HepG2 (cell line): ENCODE measurements at regions not wholly inside any gene's neighbourhood (a gene's known extent, or its start where the extent isn't known, plus 50 kb on each side); places are given as distances from the start of the nearest gene placed in this dataset.

Experiments used
- BRCA1 ChIP-seq: sonication (generic); formaldehyde crosslinking; IDR thresholded peaks from 2 replicates; pipeline ENCODE4 v1.4.0; 2020; ENCODE audit warnings: missing genetic modification reagents
- FOXO1 ChIP-seq: sonication (generic); formaldehyde crosslinking; IDR thresholded peaks from 2 replicates; pipeline ENCODE4 v1.4.0; 2020; ENCODE audit warnings: missing genetic modification reagents
- GTF2F1 ChIP-seq: fragments of 150-350 bp; IDR thresholded peaks from 2 replicates; pipeline ENCODE4 v1.6.1; 2014; ENCODE audit warnings: low read length
- LCORL ChIP-seq, 2 experiments: fragments of 450-650 bp in 1 of 2; sonication (generic) in 1 of 2; formaldehyde crosslinking in 1 of 2; IDR thresholded peaks; 2 replicates each; pipeline versions ENCODE4 v1.5.0 to v1.6.1; 2017 to 2020; ENCODE audit warnings: antibody characterized with exemption in 1 of 2, missing genetic modification reagents in 1 of 2
- MED13 ChIP-seq: sonication (generic); formaldehyde crosslinking; IDR thresholded peaks from 2 replicates; pipeline ENCODE4 v1.5.0; 2020; ENCODE audit warnings: missing genetic modification reagents
- MIER3 ChIP-seq: IDR thresholded peaks from 2 replicates; pipeline ENCODE4 v1.6.1; 2016; ENCODE audit warnings: missing compliant biosample characterization, borderline replicate concordance
- NBN ChIP-seq: fragments of 450-650 bp; conservative IDR thresholded peaks from 2 replicates; pipeline ENCODE4 v1.6.1; 2017
- NONO ChIP-seq, 2 experiments: fragments of 450-650 bp in 1 of 2; sonication (generic) in 1 of 2; formaldehyde crosslinking in 1 of 2; IDR thresholded peaks in 1 of 2; conservative IDR thresholded peaks in 1 of 2; 2 replicates each; pipeline versions ENCODE4 v1.6.1 to v1.8.0; 2017 to 2022; ENCODE audit warnings: mild to moderate bottlenecking in 1 of 2, missing genetic modification reagents in 1 of 2, moderate library complexity in 1 of 2
- PAWR ChIP-seq: sonication (generic); formaldehyde crosslinking; IDR thresholded peaks from 2 replicates; pipeline ENCODE4 v1.4.0; 2020; ENCODE audit warnings: missing genetic modification reagents, mild to moderate bottlenecking, borderline replicate concordance
- POLR2A ChIP-seq, 2 experiments: IDR thresholded peaks; 2 replicates each; pipeline ENCODE4 v1.6.1; 2011; ENCODE audit warnings: low read depth in 2 of 2, low read length in 2 of 2, mild to moderate bottlenecking in 1 of 2, moderate library complexity in 1 of 2; ENCODE audit not compliant: insufficient read depth in 1 of 2
- RBAK ChIP-seq: sonication (generic); formaldehyde crosslinking; IDR thresholded peaks from 2 replicates; pipeline ENCODE4 v1.5.1; 2020; ENCODE audit warnings: mild to moderate bottlenecking, missing genetic modification reagents
- RFXAP ChIP-seq: sonication (generic); formaldehyde crosslinking; IDR thresholded peaks from 2 replicates; pipeline ENCODE4 v1.4.0; 2020; ENCODE audit warnings: missing genetic modification reagents, borderline replicate concordance
- SALL1 ChIP-seq: sonication (generic); formaldehyde crosslinking; IDR thresholded peaks from 2 replicates; pipeline ENCODE4 v1.8.0; 2022; ENCODE audit warnings: mild to moderate bottlenecking, missing genetic modification reagents
- SETDB1 ChIP-seq: sonication (generic); formaldehyde crosslinking; IDR thresholded peaks from 2 replicates; pipeline ENCODE4 v1.5.1; 2020; ENCODE audit warnings: missing genetic modification reagents, mild to moderate bottlenecking, borderline replicate concordance
- STAG1 ChIP-seq: sonication (generic); formaldehyde crosslinking; IDR thresholded peaks from 2 replicates; pipeline ENCODE4 v1.4.0; 2020; ENCODE audit warnings: missing genetic modification reagents
- TCF12 ChIP-seq, 2 experiments: fragments of 450-650 bp in 1 of 2; sonication (generic) in 1 of 2; formaldehyde crosslinking in 1 of 2; IDR thresholded peaks; 2 replicates each; pipeline versions ENCODE4 v1.6.1 to v1.8.0; 2017 to 2022; ENCODE audit warnings: antibody characterized with exemption in 1 of 2, mild to moderate bottlenecking in 1 of 2, missing genetic modification reagents in 1 of 2, moderate library complexity in 1 of 2
- TEF ChIP-seq: sonication (generic); formaldehyde crosslinking; IDR thresholded peaks from 2 replicates; pipeline ENCODE4 v1.5.0; 2020; ENCODE audit warnings: missing genetic modification reagents
- ZBTB21 ChIP-seq: sonication (generic); formaldehyde crosslinking; IDR thresholded peaks from 2 replicates; pipeline ENCODE4 v1.4.0; 2020; ENCODE audit warnings: missing genetic modification reagents
- ZBTB42 ChIP-seq: sonication (generic); formaldehyde crosslinking; IDR thresholded peaks from 2 replicates; pipeline ENCODE4 v1.5.0; 2020; ENCODE audit warnings: mild to moderate bottlenecking, missing genetic modification reagents
- ZFP41 ChIP-seq: sonication (generic); formaldehyde crosslinking; IDR thresholded peaks from 2 replicates; pipeline ENCODE4 v1.4.0; 2020; ENCODE audit warnings: mild to moderate bottlenecking, missing genetic modification reagents, borderline replicate concordance
- ZMYM4 ChIP-seq: sonication (generic); formaldehyde crosslinking; IDR thresholded peaks from 2 replicates; pipeline ENCODE4 v1.8.1; 2023; ENCODE audit warnings: mild to moderate bottlenecking, missing genetic modification reagents
- ZNF546 ChIP-seq: sonication (generic); formaldehyde crosslinking; conservative IDR thresholded peaks from 2 replicates; pipeline ENCODE4 v1.8.1; 2023; ENCODE audit warnings: mild to moderate bottlenecking, missing genetic modification reagents
- ZNF639 ChIP-seq: conservative IDR thresholded peaks from 2 replicates; pipeline ENCODE4 v1.6.1; 2018; ENCODE audit warnings: missing genetic modification reagents
- ZNF652 ChIP-seq: IDR thresholded peaks from 2 replicates; pipeline ENCODE4 v1.6.1; 2016; ENCODE audit warnings: low read depth, borderline replicate concordance
- ZNF792 ChIP-seq: IDR thresholded peaks from 2 replicates; pipeline ENCODE4 v1.6.1; 2016
- TF ChIP-seq, protein P1 (sequence below): sonication (generic); formaldehyde crosslinking; IDR thresholded peaks from 2 replicates; pipeline ENCODE4 v1.5.1; 2020; ENCODE audit warnings: mild to moderate bottlenecking, missing genetic modification reagents, moderate library complexity
- TF ChIP-seq, protein P2 (sequence below): IDR thresholded peaks from 2 replicates; pipeline ENCODE4 v1.6.1; 2016; ENCODE audit warnings: mild to moderate bottlenecking
- TF ChIP-seq, protein P3 (sequence below): sonication (generic); formaldehyde crosslinking; IDR thresholded peaks from 2 replicates; pipeline ENCODE4 v1.4.0; 2020; ENCODE audit warnings: missing genetic modification reagents

DNA sequence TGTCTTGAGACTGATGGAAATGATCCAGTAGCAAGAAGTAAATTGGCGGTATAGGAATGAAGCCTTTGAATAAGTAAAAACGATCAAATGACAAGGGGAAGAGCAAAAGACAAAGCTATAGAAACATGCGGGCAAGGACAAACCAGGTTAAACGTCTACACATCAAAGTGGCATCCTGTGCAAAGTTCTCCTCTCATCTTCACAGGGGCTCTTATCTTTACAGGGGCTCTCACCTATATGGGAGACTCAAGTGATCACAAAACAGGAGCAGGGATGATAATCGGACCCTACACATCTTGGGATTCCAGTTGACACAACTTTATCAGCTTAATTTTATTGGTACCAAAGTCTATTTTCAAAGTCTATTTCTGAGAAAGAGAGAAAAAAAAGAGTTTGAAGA lies 1778.9 kb upstream of the CELF4 start (continued):
- TF ChIP-seq, protein P1, sequence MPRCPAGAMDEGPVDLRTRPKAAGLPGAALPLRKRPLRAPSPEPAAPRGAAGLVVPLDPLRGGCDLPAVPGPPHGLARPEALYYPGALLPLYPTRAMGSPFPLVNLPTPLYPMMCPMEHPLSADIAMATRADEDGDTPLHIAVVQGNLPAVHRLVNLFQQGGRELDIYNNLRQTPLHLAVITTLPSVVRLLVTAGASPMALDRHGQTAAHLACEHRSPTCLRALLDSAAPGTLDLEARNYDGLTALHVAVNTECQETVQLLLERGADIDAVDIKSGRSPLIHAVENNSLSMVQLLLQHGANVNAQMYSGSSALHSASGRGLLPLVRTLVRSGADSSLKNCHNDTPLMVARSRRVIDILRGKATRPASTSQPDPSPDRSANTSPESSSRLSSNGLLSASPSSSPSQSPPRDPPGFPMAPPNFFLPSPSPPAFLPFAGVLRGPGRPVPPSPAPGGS (CRISPR knock-in tag) = no peak
- TF ChIP-seq ZMYM4 (CRISPR knock-in tag) (peak; percentile 87), ZBTB42 (CRISPR knock-in tag) (no peak), SETDB1 (CRISPR knock-in tag) (no peak), POLR2A (IDR thresholded peaks at IDR 0.05; ENCODE audit: insufficient read depth in 1 of 2, low read depth in 2 of 2, low read length in 2 of 2) (no peak), TEF (CRISPR knock-in tag) (no peak), TCF12 (IDR thresholded peaks at IDR 0.05) (no peak), TCF12 (CRISPR knock-in tag; IDR thresholded peaks at IDR 0.05) (no peak), NONO (IDR thresholded peaks at IDR 0.05) (no peak), NONO (CRISPR knock-in tag; conservative IDR thresholded peaks at IDR 0.05) (no peak), ZNF546 (CRISPR knock-in tag) (no peak), SALL1 (CRISPR knock-in tag) (peak; percentile 57; the same call in 1 of the 2 replicates), NBN (no peak), MED13 (CRISPR knock-in tag) (no peak), GTF2F1 (no peak), ZNF792 (CRISPR knock-in tag) (no peak), MIER3 (CRISPR knock-in tag) (no peak), RBAK (CRISPR knock-in tag) (no peak), ZBTB21 (CRISPR knock-in tag) (no peak), BRCA1 (CRISPR knock-in tag) (no peak), RFXAP (CRISPR knock-in tag) (no peak), PAWR (CRISPR knock-in tag) (no peak), STAG1 (no peak), LCORL (IDR thresholded peaks at IDR 0.05) (no peak), LCORL (CRISPR knock-in tag; IDR thresholded peaks at IDR 0.05) (no peak), ZFP41 (no peak), FOXO1 (CRISPR knock-in tag) (no peak), ZNF639 (no peak), ZNF652 (CRISPR knock-in tag) (no peak)
- TF ChIP-seq, protein P2, sequence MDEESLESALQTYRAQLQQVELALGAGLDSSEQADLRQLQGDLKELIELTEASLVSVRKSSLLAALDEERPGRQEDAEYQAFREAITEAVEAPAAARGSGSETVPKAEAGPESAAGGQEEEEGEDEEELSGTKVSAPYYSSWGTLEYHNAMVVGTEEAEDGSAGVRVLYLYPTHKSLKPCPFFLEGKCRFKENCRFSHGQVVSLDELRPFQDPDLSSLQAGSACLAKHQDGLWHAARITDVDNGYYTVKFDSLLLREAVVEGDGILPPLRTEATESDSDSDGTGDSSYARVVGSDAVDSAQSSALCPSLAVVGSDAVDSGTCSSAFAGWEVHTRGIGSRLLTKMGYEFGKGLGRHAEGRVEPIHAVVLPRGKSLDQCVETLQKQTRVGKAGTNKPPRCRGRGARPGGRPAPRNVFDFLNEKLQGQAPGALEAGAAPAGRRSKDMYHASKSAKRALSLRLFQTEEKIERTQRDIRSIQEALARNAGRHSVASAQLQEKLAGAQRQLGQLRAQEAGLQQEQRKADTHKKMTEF (CRISPR knock-in tag) = no peak
- TF ChIP-seq, protein P3, sequence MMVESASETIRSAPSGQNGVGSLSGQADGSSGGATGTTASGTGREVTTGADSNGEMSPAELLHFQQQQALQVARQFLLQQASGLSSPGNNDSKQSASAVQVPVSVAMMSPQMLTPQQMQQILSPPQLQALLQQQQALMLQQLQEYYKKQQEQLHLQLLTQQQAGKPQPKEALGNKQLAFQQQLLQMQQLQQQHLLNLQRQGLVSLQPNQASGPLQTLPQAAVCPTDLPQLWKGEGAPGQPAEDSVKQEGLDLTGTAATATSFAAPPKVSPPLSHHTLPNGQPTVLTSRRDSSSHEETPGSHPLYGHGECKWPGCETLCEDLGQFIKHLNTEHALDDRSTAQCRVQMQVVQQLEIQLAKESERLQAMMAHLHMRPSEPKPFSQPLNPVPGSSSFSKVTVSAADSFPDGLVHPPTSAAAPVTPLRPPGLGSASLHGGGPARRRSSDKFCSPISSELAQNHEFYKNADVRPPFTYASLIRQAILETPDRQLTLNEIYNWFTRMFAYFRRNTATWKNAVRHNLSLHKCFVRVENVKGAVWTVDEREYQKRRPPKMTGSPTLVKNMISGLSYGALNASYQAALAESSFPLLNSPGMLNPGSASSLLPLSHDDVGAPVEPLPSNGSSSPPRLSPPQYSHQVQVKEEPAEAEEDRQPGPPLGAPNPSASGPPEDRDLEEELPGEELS (CRISPR knock-in tag) = peak; percentile 49; the same call in 1 of the 2 replicates
